GM19239 (cell line): ENCODE measurements at regions not wholly inside any gene's neighbourhood (a gene's known extent, or its start where the extent isn't known, plus 50 kb on each side); places are given as distances from the start of the nearest gene placed in this dataset.

Experiments used
- DNase-seq: peaks from one replicate; pipeline ENCODE4 v3.0.0; 2011; ENCODE audit warnings: low spot score; ENCODE audit not compliant: insufficient read length
- FAIRE-seq: peaks from 2 replicates; lab custom pipeline; 2011; peaks lifted over from hg19 to GRCh38; lab: Jason Lieb, UNC

DNA sequence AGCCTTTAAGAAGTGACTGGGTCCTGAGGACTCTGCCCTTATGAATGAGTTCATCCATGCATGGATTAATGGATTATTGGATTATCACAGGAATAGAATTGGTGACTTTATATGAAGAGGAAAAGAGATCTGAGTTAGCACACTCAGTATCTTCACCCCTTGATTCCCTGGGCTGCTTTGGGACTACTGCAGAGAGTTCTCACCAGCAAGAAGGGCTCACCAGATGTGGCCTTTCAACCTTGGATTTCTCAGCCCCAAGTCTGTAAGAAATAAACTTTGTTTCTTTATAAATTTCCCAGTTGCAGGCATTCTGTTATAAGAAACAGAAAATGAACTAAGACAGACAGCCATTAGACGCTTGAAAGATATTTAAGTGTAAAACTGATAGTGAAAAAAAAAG lies 509.2 kb downstream of the FLRT2 start:
- DNase-seq (no peak), FAIRE-seq (no peak)

DNA sequence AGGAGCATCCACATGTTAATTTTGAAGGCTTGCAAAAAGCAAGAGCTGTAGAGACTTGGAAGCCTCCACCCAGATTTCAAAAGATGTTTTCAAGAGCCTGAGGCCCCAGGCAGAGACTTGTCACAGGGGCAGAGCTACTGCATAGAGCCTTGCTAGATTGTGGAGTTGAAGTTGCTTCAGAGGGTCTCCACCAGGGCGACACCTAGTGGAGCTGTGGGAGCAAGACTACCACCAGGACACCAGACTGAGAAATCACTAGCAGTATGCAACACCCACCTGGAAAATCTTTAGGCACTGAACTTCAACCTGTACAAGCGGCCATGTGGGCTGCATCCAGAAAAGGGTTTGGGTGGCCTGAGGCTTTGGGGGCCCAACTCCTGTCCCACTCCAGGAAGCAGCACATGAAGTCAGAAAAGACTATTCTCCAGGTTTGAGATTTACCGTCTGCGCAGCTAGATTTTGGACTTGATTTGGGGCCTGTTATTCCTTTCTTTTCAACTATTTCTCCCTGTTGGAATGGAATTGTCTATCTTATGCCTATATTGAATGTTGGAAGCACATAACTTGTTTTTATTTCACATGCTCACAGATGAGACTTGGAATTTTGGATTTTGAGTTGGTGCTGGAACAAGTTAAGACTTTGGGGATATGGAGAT lies 508.6 kb downstream of the FLRT2 start:
- peak; percentile 9 for DNase-seq
- no peak for FAIRE-seq

DNA sequence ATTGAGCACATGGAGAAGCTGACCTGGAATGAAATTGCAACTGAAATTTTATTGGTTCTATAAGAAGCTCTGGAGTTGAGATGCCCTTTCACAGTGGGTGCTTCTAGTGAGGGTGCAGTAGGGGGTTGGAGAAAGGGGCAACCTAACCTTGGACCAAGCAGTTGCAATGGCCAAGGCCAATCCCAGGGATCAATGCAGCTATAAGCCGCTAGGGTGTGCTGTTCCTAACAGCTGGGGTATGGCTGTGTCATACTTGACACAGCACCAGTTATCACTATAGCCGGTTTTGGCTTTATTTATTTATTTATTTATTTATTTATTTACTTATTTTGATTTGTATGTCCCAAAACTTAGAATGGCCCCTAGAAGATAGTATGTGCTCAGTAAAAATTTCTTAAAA lies 505.9 kb downstream of the FLRT2 start:
- FAIRE-seq: no peak
- DNase-seq: peak; percentile 2

DNA sequence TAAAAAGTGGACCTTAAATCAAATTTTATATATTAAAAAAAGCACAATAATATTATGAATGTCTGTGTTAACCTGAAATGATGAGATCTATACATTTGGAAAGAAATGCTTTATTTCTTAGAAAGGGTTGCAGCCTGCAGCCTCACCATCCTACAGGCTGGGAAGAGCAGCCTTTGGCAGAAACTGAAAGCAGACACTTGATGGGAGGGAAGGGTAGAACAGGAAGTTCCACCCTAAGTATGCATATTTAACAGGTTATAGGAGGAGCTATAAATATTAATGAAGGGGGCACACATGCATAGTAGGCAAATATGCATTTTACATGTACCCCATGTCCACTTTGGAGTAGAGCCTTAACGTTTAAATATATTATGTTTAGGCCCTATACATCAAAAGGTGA lies 498.0 kb downstream of the FLRT2 start:
- no peak for FAIRE-seq

DNA sequence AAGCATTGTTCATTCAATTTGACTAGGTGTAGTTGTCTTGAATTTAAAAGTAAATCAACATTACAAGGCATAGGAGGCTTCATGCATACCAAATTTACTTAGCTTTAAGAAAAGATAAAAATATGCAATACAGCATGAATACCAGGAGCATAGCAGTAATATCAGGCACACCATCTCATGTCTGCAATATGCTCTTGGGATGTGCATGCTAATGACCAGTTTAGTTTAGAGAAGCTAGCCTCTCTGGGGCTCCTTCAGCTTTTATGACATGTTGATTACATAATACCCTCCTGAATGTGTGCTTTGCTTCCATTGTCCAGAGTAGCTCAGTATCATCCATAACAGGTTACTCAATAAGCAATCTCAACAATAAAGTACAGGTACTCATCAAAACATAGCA lies 497.2 kb downstream of the FLRT2 start:
- no peak for FAIRE-seq
- DNase-seq: no peak

More for the DNA sequence above, 498.0 kb downstream of the FLRT2 start:
- DNase-seq: no peak

DNA sequence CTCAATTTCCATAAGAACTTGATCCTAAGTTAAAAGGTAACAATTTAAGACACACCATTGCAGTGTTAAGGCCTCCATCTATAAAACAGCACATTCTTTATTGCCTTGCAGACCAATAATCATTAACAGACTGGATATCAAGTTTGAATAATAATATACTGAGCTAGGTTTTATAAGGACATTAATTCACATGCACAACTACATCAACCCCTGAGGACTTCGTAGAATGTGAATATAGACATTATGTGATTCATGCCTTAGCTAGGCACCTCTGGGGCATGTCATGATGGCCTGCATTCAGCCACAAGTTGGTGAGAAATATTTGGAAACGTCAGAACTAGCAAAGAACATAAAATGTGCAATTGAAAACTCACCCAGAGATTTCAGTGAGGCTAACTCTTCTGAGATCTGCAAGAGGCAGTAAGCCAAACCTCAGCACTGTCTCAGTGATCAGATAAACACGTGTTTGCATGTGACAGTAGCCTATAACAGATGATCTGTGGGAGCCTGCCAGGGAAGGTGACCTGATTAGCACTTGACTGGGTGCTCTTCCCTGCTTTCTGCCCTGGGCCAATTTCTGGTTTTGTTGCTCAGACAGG lies 492.2 kb downstream of the FLRT2 start:
- DNase-seq: no peak
- no peak for FAIRE-seq

DNA sequence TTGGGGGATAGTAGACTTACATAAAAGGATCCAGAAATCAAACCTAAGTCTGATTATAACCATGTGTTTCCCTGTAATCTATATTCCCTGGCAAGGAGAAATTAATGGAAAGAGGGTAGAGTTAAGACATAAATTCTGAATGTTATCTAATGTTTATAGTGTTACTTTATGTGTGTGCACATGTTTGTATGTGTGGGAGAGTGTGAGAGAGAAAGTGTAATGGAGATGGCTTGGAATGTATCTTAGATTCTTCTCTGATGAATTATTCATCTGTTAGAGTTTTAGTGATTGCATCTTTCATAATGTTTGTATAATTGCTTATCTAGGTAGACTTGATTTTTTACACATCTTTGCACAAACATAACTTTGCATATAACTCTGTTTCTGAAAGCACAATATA lies 490.9 kb downstream of the FLRT2 start:
- DNase-seq (no peak), FAIRE-seq (no peak)

DNA sequence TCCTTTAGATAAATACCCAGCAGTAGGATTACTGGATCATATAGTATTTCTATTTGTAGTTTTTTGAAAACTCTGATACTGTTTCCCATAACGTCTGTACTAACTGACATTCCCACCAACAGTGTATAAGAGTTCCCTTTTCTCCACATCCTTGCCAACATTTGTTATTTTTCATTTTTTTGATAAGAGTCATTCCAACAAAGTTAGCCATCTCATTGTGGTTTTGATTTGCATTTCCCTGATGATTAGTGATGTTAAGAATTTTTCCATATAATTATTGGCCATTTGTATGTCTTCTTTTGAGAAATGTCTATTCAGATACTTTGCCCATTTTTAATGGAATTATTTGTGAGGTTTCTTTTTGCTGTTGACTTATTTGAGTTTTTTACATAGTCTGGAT lies 486.0 kb downstream of the FLRT2 start:
- FAIRE-seq: no peak
- DNase-seq: no peak

DNA sequence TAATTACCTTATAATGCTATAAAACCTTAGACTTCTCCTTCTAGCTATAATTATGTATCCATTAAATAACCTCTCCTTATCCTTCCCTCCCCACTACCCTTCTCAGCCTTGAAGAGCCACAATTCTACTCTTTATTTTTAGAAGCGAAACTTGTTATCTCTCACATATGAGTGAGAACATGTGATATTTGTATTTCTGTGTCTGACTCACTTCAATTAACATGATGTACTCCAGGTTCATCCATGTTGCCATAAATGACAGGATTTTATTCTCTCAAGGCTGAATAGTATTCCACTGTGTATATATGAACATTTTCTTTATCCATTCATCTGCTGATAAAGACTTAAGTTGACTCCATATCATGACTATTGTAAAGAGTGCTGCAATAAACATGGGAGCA lies 485.6 kb downstream of the FLRT2 start:
- no peak for FAIRE-seq
- no peak for DNase-seq

DNA sequence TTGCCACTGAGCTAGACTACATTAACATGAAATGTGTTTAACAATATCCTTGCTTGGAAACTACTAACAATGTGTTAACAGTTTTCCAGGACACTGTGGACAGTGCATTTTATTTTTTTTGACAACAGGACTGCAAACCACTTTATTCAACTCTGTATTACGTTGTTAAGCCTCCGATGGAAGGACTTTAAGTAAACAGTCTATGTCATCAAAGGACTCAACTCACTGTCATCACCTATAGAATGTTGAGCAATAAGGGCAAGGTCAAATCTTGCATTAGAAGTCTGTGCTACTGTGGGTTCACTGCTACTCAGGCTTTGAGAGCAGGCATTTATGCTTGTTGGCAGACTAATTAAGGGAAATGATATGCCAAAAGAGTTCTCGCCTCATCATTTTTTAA lies 483.7 kb downstream of the FLRT2 start:
- DNase-seq (no peak), FAIRE-seq (no peak)

DNA sequence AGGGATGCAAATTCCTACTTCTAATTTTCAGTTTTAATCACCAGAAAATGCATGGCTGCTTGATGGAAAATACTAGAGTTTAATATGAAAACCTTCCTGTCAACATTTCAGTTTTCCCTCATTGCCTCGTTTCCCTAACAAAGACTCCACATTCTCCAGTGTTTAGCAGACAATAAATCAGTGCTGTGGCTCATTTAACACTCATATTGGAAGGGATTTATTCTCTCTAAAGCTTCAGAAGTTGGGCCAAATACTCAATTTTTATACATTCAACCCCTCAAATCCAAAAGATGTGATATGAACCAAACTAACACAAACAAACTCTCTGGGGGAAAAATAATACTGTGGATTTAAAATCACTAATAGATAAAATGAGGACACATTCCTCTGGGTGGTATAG lies 482.5 kb downstream of the FLRT2 start:
- DNase-seq (no peak), FAIRE-seq (no peak)

DNA sequence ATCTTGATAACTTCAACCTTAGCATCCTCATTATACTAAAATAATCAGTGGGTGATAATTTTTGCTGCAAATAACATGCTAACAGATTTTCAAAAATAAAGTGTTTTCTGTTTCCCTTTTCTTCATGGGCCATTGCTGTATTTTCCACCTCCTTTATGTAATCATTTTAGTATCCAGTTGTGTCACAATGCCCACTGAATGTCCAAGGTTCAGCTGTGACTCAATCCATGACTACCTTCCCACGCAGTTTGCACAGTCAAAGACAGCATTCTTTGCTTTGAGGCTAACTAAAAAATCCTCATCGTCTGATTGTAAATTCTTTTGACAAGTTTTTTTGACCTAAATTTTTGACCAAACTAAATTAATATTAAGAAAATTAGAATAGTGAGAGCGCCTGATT lies 474.1 kb downstream of the FLRT2 start:
- DNase-seq: no peak
- FAIRE-seq: no peak

DNA sequence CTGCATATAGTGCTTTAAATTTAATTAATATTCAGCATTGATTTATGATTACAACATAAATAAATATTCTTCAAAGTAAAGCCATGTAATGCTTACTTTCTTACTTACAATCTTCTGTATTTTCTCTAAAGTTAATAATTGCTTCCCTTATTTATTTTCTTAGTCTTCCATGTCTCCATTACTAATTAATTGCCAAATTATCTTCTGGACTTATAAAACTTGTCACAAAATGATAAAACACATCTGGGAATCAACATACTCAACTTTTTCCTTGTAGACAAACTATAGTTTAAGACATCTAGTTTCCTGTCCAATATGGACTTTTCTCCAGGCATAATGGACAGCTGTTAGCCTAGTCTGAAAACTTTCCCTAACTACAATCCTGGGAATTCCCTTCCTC lies 466.6 kb downstream of the FLRT2 start:
- FAIRE-seq (no peak), DNase-seq (no peak)

DNA sequence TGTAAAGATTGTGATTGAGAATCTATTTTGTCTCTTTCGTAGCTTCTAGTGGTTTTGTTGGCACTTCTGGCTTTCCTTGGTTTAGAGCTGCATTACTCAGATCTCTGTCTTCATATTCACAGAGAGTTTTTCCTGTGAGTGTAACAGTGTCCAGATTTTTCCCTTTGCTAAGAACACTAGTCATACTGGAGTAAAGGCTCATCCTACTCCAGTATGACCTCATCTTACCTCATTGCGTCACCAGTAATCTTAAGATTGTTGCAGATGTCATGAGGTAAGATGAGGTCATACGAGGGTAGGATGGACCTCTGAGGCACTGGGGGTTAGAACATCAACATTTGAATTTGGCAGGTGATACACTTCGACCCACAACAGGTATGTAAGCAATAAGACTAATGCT lies 461.2 kb downstream of the FLRT2 start:
- FAIRE-seq (no peak), DNase-seq (no peak)

DNA sequence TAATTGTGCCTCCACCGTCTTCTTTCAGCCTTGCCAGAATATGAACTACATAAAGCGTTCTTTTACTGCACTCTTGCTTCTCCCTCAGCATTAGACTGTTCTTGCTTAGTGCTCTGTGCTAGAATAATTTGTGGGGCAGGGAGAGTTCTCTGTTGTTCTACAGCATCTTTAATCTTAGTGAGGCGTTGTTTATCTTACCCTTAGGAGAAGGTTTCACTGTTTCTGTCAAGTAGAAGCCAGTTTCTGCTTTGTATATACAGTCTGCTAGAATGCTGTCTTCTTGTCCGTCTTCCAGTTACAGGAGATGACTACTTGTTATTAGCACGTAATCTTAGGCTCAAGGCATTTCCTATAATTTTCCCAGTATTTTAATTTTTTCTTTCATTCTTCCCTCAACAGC lies 458.0 kb downstream of the FLRT2 start:
- DNase-seq: no peak
- FAIRE-seq: no peak

DNA sequence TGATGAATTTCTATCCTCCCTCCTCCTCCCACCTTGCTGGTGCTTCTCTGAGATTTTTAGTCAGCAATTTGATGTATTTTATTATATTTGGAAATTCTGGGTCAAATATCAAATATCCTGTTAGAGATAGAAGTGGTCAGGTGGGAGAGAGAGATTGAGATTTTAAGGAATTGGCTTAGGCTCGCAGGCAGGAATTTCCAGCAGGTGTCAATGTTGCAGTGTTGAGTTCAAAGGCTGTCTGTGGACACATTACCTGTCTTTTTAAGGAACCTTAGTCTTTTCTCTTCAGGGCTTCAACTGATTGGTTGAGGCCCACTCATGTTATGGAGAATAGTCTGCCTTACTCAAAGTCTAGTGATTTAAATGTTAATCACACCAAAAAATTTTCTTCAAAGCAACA lies 457.3 kb downstream of the FLRT2 start:
- no peak for FAIRE-seq
- DNase-seq: no peak

DNA sequence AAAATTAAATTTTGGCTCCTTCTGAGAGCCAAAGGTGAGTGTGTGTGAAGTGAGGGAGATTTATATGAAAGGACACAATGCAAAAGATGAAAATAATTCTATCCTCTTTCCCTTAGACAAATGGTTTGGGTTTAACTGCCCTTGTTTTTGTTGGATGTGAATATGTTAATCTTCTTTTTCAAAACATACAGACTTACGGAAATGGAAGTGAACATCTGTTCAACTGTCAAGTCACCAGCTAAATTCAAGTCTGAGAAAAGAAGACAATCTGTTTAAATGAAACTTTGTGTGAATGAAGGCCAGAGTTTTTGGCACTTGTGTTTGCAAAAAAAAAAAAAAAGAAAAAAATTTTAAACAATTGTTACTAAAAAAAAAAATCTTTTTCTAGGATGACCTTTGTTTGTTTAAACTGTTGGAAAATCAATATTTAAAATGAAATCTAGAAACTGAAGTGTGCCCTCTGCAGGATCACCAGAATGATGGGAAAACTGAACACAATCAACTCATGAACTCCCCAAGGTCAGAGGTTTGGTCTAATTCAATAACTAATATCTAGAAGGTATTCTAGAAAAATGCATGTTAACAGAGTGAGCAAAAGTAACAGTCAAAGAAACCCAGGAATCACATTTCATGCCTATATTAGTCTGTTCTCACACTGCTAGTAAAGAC lies 448.8 kb downstream of the FLRT2 start:
- DNase-seq (no peak), FAIRE-seq (no peak)

DNA sequence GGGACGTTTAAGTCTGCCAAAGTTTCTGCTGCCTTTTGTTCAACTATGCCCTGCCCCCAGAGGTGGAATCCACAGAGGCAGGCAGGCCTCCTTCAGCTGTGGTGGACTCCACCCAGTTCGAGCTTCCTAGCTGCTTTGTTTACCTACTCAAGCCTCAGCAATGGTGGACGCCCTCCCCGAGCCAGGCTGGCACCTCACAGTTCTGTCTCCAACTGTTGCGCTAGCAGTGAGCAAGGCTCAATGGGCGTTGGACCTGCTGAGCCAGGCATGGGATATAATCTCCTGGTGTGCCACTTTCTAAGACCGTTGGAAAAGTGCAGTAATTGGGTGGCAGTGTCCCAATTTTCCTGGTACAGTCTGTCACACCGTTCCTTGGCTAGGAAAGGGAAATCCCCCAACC lies 444.7 kb downstream of the FLRT2 start:
- FAIRE-seq (no peak), DNase-seq (no peak)

DNA sequence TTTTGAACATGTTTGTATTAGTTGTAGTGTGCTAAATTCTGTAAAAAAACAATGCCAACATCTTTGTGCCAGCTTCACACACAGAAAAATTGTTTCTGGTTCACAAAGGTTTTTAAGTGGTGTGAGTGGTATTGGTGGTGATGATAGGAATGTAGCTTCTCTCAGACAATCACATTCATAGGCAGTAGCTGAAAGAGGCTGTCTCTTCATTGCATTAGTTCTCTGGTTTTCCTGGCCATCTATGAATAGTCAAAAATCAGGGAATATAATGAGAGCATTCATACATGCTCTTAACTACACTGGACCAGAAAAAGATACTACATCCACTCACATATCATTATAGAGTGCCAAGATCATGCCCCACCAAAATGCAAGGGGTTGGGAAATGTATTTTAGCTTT lies 433.5 kb downstream of the FLRT2 start:
- FAIRE-seq: no peak

DNA sequence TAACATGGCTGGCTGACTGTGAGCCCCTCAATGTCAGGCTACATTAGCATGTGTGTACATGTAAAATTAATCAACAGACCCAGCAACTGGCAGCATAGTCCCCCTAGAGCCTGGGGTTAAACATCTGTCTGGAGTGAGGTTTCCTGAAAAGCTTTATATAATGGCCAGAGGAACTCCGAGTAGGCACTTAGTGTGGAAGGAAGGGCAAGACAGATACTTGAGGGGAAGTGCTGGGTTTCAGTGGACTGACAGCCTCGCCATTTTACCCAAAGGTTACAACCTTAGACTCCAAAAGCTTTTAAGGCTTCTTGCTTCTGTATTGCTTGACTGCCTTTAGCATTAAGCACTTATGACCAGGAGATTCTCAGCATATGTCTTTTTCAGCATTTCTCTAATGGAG lies 430.8 kb downstream of the FLRT2 start:
- DNase-seq (no peak), FAIRE-seq (no peak)

More for the DNA sequence above, 433.5 kb downstream of the FLRT2 start:
- no peak for DNase-seq

DNA sequence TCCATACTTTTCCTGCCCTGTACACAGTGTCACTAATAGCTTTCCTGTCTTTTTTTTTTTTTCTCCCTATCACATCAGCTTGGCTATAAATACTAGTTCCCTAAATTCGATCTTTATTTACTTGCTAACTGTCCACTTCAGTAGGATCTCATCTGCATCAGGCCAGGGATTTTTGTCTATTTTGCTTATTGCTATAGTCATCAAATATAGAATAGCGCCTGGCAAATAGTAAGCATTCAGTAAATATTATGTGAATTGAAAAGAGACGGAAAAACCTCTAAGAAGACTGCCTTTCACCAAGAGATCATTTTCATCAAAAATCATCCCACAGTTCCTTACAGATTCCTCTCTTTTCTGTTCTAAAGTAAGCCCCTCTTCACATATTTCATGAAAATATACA lies 429.1 kb downstream of the FLRT2 start:
- no peak for DNase-seq
- no peak for FAIRE-seq

DNA sequence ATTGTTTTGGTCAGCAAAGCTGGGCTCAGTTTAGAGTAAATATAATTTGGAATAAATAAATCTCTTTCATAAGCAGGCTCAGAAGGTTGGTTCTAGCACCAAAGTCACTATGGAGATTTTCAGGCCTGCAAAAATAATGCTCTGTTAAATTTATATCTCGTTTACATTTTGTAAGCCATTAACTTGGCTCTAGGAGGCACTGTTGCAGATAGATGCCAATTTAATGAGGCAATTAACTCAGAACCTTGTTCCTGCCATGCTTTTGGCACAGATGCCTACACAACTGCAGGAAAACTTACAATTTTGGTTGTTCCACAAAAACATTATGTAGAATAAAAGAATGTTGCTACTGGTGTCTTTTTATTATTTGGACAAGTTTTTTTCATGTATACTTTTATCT lies 428.1 kb downstream of the FLRT2 start:
- FAIRE-seq (no peak), DNase-seq (no peak)
